ENCODE measurements at regions not wholly inside any gene's neighbourhood (a gene's known extent, or its start where the extent isn't known, plus 50 kb on each side); places are given as distances from the start of the nearest gene placed in this dataset.
A peak's percentile ranks its signal among the peaks of the same experiment; 100 is the strongest.

DNA sequence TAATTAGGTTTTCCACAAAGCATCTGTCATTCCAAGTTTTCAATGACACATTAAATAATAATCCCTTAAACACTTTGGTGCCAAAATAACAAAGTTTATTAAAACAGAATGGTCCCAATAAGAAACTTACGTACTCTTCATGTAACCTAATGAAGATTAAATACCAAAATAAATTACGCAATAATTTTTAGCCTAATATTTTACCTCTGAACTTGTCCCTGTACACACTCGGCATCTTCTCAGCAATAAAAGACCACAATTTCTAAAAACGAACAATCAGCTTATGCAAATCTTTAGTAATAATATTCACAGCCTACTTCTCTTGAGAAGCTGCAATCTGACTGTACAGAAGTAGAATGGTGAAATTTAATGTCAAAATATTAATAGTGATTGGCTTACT, 163.6 kb downstream of the ZDHHC21 start:
- Mint-ChIP-seq H3K9me3 (no peaks in the 10 kb centered on the region), H3K4me1 (no peaks in the 10 kb centered on the region), H3K36me3 (no peaks in the 10 kb centered on the region), H3K27ac (no peak overlapping the region), H3K27me3 (peaks cover under 1 to 12% (median 12%) of the 10 kb centered on the region in 3 donors), H3K4me3 (no peak overlapping the region)
- no peak for ATAC-seq (ENCODE audit: low read depth in 2 of 2)
- DNase-seq = no peak

GRCh38 chr9:14529054-14529453, 164.2 kb downstream of the ZDHHC21 start:
- H3K4me1 Mint-ChIP-seq = no peaks in the 10 kb centered on the region
- H3K9me3 Mint-ChIP-seq = no peaks in the 10 kb centered on the region
- no peak overlapping the region for H3K4me3 Mint-ChIP-seq
- peaks cover 0 to 7% (median 7%) of the 10 kb centered on the region in 3 donors for H3K27me3 Mint-ChIP-seq
- no peak overlapping the region for H3K27ac Mint-ChIP-seq
- DNase-seq = no peak
- no peak for ATAC-seq (ENCODE audit: low read depth in 2 of 2)
- H3K36me3 Mint-ChIP-seq = no peaks in the 10 kb centered on the region

DNA sequence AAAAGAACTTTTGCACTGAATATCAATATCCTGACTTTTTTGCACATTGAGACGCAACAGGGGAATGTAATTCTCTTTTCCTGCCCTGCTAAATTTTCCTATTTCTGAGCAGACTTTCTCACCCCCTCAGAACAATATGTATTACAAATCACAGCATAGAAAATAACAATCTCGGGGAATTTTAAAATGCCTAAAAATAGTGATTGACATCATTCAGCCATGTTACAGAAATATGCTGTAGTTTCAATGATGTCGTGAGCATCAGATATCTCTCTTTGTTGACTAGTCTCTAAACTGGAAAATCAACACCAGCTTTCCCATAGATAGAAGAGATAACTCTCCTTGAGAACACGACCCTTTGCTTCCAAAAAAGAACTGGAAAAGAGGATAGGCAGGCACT, 166.7 kb downstream of the ZDHHC21 start:
- no peak for DNase-seq
- Mint-ChIP-seq H3K27me3 (no peaks in the 10 kb centered on the region), H3K4me1 (no peaks in the 10 kb centered on the region), H3K9me3 (no peaks in the 10 kb centered on the region), H3K36me3 (no peaks in the 10 kb centered on the region), H3K4me3 (no peak overlapping the region), H3K27ac (no peak overlapping the region)
- no peak for ATAC-seq (ENCODE audit: low read depth in 2 of 2)

GRCh38 chr9:14525856-14526255, 167.4 kb downstream of the ZDHHC21 start:
- ATAC-seq (ENCODE audit: low read depth in 2 of 2) = no peak
- Mint-ChIP-seq H3K4me3 (no peak overlapping the region), H3K9me3 (no peaks in the 10 kb centered on the region), H3K36me3 (no peaks in the 10 kb centered on the region), H3K4me1 (no peaks in the 10 kb centered on the region), H3K27me3 (no peaks in the 10 kb centered on the region), H3K27ac (no peak overlapping the region)
- no peak for DNase-seq

- H3K27me3 Mint-ChIP-seq = no peaks in the 10 kb centered on the region
- no peaks in the 10 kb centered on the region for H3K36me3 Mint-ChIP-seq
- H3K4me1 Mint-ChIP-seq = no peaks in the 10 kb centered on the region
- no peak for ATAC-seq (ENCODE audit: low read depth in 2 of 2)
- H3K27ac Mint-ChIP-seq = peak overlapping the region in 1 of 6 donors; percentile 4
- H3K9me3 Mint-ChIP-seq = no peaks in the 10 kb centered on the region
- no peak overlapping the region for H3K4me3 Mint-ChIP-seq
- no peak for DNase-seq
Observed at GRCh38 chr9:14524873-14525515, 168.2 kb downstream of the ZDHHC21 start.

- H3K9me3 Mint-ChIP-seq = no peaks in the 10 kb centered on the region
- H3K4me1 Mint-ChIP-seq = no peaks in the 10 kb centered on the region
- H3K27ac Mint-ChIP-seq = no peak overlapping the region
- DNase-seq (no peak), ATAC-seq (ENCODE audit: low read depth in 2 of 2) (no peak)
- H3K36me3 Mint-ChIP-seq = no peaks in the 10 kb centered on the region
- no peak overlapping the region for H3K4me3 Mint-ChIP-seq
- H3K27me3 Mint-ChIP-seq = no peaks in the 10 kb centered on the region
Observed at GRCh38 chr9:14523545-14523944, 169.7 kb downstream of the ZDHHC21 start.

DNA sequence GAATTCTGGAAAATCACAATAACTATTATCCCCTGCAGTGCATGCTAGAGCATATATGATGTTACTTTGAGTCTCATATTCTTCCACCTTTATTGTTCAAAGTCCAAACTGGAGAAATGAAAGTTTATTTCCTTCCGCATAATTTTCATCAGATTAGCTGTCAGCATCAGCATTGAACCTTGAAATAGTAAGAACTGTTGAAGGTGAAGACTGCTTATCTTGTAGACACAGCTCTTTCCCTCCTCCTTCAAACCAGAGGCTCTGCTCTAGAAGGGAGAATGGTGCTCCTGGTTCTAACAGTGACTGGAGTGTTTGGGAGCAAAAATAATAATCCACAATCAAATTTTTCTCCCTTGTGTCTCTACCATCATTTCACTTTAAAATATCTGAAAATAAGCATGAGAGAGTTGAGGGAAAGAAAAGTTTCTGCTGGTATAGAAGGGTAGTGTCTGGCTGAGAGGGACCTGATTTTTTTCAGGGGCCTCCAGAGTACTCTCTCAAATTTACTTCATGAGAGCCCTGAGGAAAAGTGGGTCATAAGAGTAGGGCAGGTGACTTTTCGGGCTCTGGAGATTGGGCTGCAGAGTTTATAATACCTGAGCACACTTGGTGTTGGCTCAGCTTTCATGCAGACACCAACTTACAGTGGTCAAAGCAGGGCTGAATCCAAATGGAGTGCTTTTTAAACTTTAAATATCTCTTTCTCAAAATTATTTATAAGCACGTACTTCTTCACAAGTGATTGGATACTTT, 170.4 kb downstream of the ZDHHC21 start:
- Mint-ChIP-seq H3K27me3 (no peaks in the 10 kb centered on the region), H3K36me3 (no peaks in the 10 kb centered on the region), H3K4me1 (no peaks in the 10 kb centered on the region), H3K27ac (no peak overlapping the region), H3K9me3 (no peaks in the 10 kb centered on the region), H3K4me3 (no peak overlapping the region)
- no peak for DNase-seq
- ATAC-seq (ENCODE audit: low read depth in 2 of 2) = no peak

DNA sequence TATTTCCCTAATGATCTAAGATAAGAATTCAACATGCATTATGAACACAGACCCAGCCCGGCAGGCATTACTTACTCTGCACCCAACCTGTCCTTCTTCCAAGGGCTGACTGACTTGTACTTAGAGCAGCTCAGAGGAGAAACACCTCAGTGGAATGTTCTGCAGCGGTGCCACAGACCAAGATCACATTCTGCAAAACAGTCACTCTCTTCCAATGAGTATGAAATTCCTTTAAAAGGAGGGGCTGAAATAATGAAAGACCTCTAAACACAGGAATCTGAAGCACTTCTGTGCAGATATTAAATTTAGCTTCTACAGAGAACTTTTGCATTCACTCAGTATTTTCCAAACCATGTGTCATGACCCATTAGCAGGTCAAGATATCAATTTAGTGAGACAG, 172.9 kb downstream of the ZDHHC21 start:
- no peaks in the 10 kb centered on the region for H3K27me3 Mint-ChIP-seq
- H3K4me3 Mint-ChIP-seq = no peak overlapping the region
- DNase-seq = no peak
- H3K9me3 Mint-ChIP-seq = no peaks in the 10 kb centered on the region
- no peaks in the 10 kb centered on the region for H3K4me1 Mint-ChIP-seq
- no peak overlapping the region for H3K27ac Mint-ChIP-seq
- H3K36me3 Mint-ChIP-seq = no peaks in the 10 kb centered on the region
- no peak for ATAC-seq (ENCODE audit: low read depth in 2 of 2)

GRCh38 chr9:14517154-14517906, 175.9 kb downstream of the ZDHHC21 start:
- no peak overlapping the region for H3K27ac Mint-ChIP-seq
- no peak for DNase-seq
- no peaks in the 10 kb centered on the region for H3K27me3 Mint-ChIP-seq
- H3K4me3 Mint-ChIP-seq = no peak overlapping the region
- H3K36me3 Mint-ChIP-seq = no peaks in the 10 kb centered on the region
- H3K9me3 Mint-ChIP-seq = no peaks in the 10 kb centered on the region
- H3K4me1 Mint-ChIP-seq = no peaks in the 10 kb centered on the region
- no peak for ATAC-seq (ENCODE audit: low read depth in 2 of 2)

DNA sequence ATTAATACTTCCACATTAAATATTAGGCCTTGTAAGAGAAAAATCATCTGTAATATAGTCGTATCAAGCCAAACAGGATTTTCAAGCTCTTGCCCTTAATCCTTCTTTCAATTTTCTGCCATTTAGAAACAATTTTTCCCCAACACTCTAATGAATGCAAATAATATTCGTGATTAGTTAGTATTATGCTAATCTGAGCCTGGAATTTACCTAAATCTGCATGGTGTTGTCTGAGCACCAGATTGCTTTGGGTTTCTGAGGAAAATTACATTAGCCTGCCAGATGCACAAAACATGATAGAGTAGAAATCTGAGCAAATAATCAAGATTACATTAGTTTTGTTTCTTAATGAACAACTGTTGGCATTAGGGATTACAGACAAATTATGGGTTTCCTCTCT, 176.6 kb downstream of the ZDHHC21 start:
- Mint-ChIP-seq H3K9me3 (no peaks in the 10 kb centered on the region), H3K36me3 (no peaks in the 10 kb centered on the region), H3K4me3 (no peak overlapping the region), H3K27ac (peak overlapping the region in 1 of 6 donors; percentile 2), H3K27me3 (no peaks in the 10 kb centered on the region), H3K4me1 (no peaks in the 10 kb centered on the region)
- DNase-seq = no peak
- no peak for ATAC-seq (ENCODE audit: low read depth in 2 of 2)

DNA sequence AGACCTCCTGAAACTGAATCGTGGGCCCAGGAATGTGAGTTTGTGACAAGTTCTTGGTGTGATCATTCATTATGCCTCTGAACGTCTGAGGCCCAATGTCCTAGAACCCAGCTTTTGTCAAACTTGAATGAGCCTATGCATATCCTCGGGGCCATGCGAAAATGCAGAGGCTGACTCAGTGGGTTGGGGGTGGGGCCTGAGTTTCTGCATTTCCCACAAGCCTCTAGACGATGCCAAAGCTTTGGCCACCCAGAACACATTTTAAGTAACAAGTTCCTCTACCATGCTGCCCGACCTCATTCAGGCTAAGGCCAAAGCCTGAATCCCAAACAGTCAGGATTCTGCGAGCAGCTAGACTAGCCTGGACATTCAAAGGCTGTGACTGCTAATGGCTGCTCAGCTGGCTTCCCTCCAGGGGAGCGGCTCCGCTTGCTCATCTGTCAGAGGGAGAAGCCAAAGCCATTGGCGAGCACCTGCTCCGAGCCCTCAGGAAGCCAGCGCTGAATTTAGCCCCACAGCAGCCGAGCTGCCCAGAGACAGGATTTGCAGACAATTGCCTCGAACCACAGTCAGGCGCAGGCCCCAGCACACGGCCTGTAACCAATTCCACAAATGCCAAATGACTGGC, 177.5 kb downstream of the ZDHHC21 start:
- Mint-ChIP-seq H3K4me1 (no peaks in the 10 kb centered on the region), H3K4me3 (no peak overlapping the region), H3K27me3 (no peaks in the 10 kb centered on the region), H3K36me3 (no peaks in the 10 kb centered on the region), H3K9me3 (no peaks in the 10 kb centered on the region), H3K27ac (no peak overlapping the region)
- DNase-seq (no peak), ATAC-seq (ENCODE audit: low read depth in 2 of 2) (no peak)

DNA sequence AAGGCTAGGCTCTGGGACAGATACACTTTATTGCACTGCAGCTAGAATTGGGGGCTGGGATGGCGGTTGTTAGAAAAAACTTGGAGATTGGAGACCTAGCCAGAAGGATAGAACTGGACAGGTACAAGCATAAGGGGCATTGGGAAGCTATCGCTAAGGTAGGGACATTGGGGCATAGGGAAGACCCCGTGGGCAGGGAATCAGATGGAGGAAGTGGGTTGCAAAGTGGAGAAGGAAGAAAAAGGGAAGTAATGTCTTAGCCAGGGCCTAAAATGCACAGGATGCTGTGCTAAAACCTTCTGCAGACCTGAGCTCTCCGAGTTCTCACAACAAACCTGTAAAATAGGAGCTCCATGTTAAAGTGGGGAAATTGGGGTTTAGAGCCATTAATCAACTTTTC, 178.2 kb downstream of the ZDHHC21 start:
- no peak overlapping the region for H3K27ac Mint-ChIP-seq
- H3K4me1 Mint-ChIP-seq = no peaks in the 10 kb centered on the region
- ATAC-seq (ENCODE audit: low read depth in 2 of 2) = no peak
- no peak overlapping the region for H3K4me3 Mint-ChIP-seq
- no peaks in the 10 kb centered on the region for H3K27me3 Mint-ChIP-seq
- no peaks in the 10 kb centered on the region for H3K36me3 Mint-ChIP-seq
- no peaks in the 10 kb centered on the region for H3K9me3 Mint-ChIP-seq
- no peak for DNase-seq

DNA sequence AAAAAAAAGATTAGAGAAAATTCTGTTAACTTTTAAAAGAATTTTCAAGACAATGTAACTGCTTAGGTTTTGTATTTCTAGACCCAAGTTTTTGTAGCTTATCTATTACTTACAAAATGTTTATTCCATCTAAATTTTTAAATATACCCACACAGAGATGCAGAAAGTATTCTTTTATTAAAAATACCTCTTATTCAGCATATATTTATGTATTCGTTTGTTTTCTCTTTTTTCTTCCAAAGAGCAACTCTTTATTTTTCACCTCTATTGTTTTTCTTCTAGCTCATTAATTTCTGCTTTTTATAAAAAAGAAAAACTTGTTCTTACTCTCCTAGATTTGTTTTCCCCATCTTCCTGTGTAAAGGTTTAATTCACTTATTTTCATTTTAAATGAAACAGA, 180.3 kb downstream of the ZDHHC21 start:
- Mint-ChIP-seq H3K4me3 (no peak overlapping the region), H3K36me3 (no peaks in the 10 kb centered on the region), H3K4me1 (no peaks in the 10 kb centered on the region), H3K27ac (no peak overlapping the region), H3K27me3 (peaks cover 0 to 7% (median 0%) of the 10 kb centered on the region in 3 donors), H3K9me3 (no peaks in the 10 kb centered on the region)
- ATAC-seq (ENCODE audit: low read depth in 2 of 2) (no peak), DNase-seq (no peak)

DNA sequence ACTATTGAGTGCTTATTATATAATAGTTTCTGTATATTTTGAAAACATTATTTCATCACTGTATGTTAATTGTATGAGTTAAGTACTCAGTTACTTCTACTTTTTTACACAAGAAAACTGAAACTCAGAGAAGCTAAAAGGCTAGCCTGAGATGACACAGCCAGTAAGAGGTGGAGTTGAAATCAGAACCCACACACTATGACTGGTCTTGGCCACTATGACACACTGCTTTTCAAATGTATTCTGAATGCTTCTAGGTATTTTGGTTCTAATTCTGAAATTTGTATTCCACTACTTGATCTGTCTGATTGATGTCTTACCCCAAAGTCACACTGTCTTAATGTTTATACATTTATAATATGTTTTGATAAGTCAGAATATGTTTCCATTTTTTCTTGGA, 181.8 kb downstream of the ZDHHC21 start:
- H3K36me3 Mint-ChIP-seq = no peaks in the 10 kb centered on the region
- no peak overlapping the region for H3K27ac Mint-ChIP-seq
- DNase-seq (no peak), ATAC-seq (ENCODE audit: low read depth in 2 of 2) (no peak)
- H3K27me3 Mint-ChIP-seq = peaks cover 0 to 7% (median 0%) of the 10 kb centered on the region in 3 donors
- H3K4me3 Mint-ChIP-seq = no peak overlapping the region
- no peaks in the 10 kb centered on the region for H3K9me3 Mint-ChIP-seq
- no peaks in the 10 kb centered on the region for H3K4me1 Mint-ChIP-seq
